ENCODE measurements at regions not wholly inside any gene's neighbourhood (a gene's known extent, or its start where the extent isn't known, plus 50 kb on each side); places are given as distances from the start of the nearest gene placed in this dataset.

- H3K27ac ChIP-seq (ENCODE audit: low read length): no peak overlapping the region
- WGBS (ENCODE audit: insufficient coverage, insufficient read length): no CpG with 5 or more reads among the region's 3 CpGs
- H3K27me3 ChIP-seq (ENCODE audit: control insufficient read depth, insufficient read depth, low read length): no peaks in the 10 kb centered on the region
- no peak overlapping the region for H3K4me3 ChIP-seq (ENCODE audit: low read length)
- no peak for DNase-seq (ENCODE audit: low read depth, low spot score)
- no peaks in the 10 kb centered on the region for H3K9me3 ChIP-seq (ENCODE audit: control insufficient read depth, insufficient read depth, low read length)
- no peaks in the 10 kb centered on the region for H3K36me3 ChIP-seq (ENCODE audit: control insufficient read depth, insufficient read depth, low read length)
- no peaks in the 10 kb centered on the region for H3K4me1 ChIP-seq (ENCODE audit: control insufficient read depth, insufficient read depth, low read length)
Observed at GRCh38 chr3:182492536-182492935, 300.8 kb upstream of the ATP11B start.

- no CpG with 5 or more reads among the region's 10 CpGs for WGBS (ENCODE audit: insufficient coverage, insufficient read length)
- H3K27ac ChIP-seq (ENCODE audit: low read length): no peak overlapping the region
- H3K36me3 ChIP-seq (ENCODE audit: control insufficient read depth, insufficient read depth, low read length): no peaks in the 10 kb centered on the region
- DNase-seq (ENCODE audit: low read depth, low spot score): peak; percentile 61
- H3K4me3 ChIP-seq (ENCODE audit: low read length): no peak overlapping the region
- H3K27me3 ChIP-seq (ENCODE audit: control insufficient read depth, insufficient read depth, low read length): no peaks in the 10 kb centered on the region
- no peaks in the 10 kb centered on the region for H3K9me3 ChIP-seq (ENCODE audit: control insufficient read depth, insufficient read depth, low read length)
- 0 out of 2 replicates have a peak, but pooled peaks cover 2% of the 10 kb centered on the region for H3K4me1 ChIP-seq (ENCODE audit: control insufficient read depth, insufficient read depth, low read length)
Observed at GRCh38 chr3:182500289-182500688, 293.0 kb upstream of the ATP11B start.

GRCh38 chr3:182501856-182502255 is 291.4 kb upstream of the ATP11B start:
- Histone ChIP-seq H3K4me1 (ENCODE audit: control insufficient read depth, insufficient read depth, low read length) (0 out of 2 replicates have a peak, but pooled peaks cover 2% of the 10 kb centered on the region), H3K4me3 (ENCODE audit: low read length) (no peak overlapping the region), H3K27me3 (ENCODE audit: control insufficient read depth, insufficient read depth, low read length) (no peaks in the 10 kb centered on the region), H3K36me3 (ENCODE audit: control insufficient read depth, insufficient read depth, low read length) (no peaks in the 10 kb centered on the region), H3K27ac (ENCODE audit: low read length) (no peak overlapping the region), H3K9me3 (ENCODE audit: control insufficient read depth, insufficient read depth, low read length) (no peaks in the 10 kb centered on the region)
- no peak for DNase-seq (ENCODE audit: low read depth, low spot score)
- no CpG with 5 or more reads among the region's 3 CpGs for WGBS (ENCODE audit: insufficient coverage, insufficient read length)

GRCh38 chr3:182503401-182503800 is 289.9 kb upstream of the ATP11B start:
- Histone ChIP-seq H3K27me3 (ENCODE audit: control insufficient read depth, insufficient read depth, low read length) (no peaks in the 10 kb centered on the region), H3K4me3 (ENCODE audit: low read length) (no peak overlapping the region), H3K36me3 (ENCODE audit: control insufficient read depth, insufficient read depth, low read length) (no peaks in the 10 kb centered on the region), H3K27ac (ENCODE audit: low read length) (no peak overlapping the region), H3K4me1 (ENCODE audit: control insufficient read depth, insufficient read depth, low read length) (0 out of 2 replicates have a peak, but pooled peaks cover 2% of the 10 kb centered on the region), H3K9me3 (ENCODE audit: control insufficient read depth, insufficient read depth, low read length) (no peaks in the 10 kb centered on the region)
- no peak for DNase-seq (ENCODE audit: low read depth, low spot score)
- WGBS (ENCODE audit: insufficient coverage, insufficient read length): no CpG with 5 or more reads among the region's 2 CpGs

- Histone ChIP-seq H3K36me3 (ENCODE audit: control insufficient read depth, insufficient read depth, low read length) (no peaks in the 10 kb centered on the region), H3K4me1 (ENCODE audit: control insufficient read depth, insufficient read depth, low read length) (no peaks in the 10 kb centered on the region), H3K9me3 (ENCODE audit: control insufficient read depth, insufficient read depth, low read length) (no peaks in the 10 kb centered on the region), H3K27me3 (ENCODE audit: control insufficient read depth, insufficient read depth, low read length) (no peaks in the 10 kb centered on the region), H3K27ac (ENCODE audit: low read length) (no peak overlapping the region), H3K4me3 (ENCODE audit: low read length) (no peak overlapping the region)
- DNase-seq (ENCODE audit: low read depth, low spot score): no peak
- WGBS (ENCODE audit: insufficient coverage, insufficient read length): no CpG with 5 or more reads among the region's 13 CpGs
Observed at GRCh38 chr3:182508919-182509711, 284.2 kb upstream of the ATP11B start.

- H3K4me3 ChIP-seq (ENCODE audit: low read length): no peak overlapping the region
- H3K9me3 ChIP-seq (ENCODE audit: control insufficient read depth, insufficient read depth, low read length): no peaks in the 10 kb centered on the region
- H3K36me3 ChIP-seq (ENCODE audit: control insufficient read depth, insufficient read depth, low read length): no peaks in the 10 kb centered on the region
- no peak overlapping the region for H3K27ac ChIP-seq (ENCODE audit: low read length)
- H3K4me1 ChIP-seq (ENCODE audit: control insufficient read depth, insufficient read depth, low read length): no peaks in the 10 kb centered on the region
- no CpG with 5 or more reads among the region's 1 CpG for WGBS (ENCODE audit: insufficient coverage, insufficient read length)
- DNase-seq (ENCODE audit: low read depth, low spot score): no peak
- H3K27me3 ChIP-seq (ENCODE audit: control insufficient read depth, insufficient read depth, low read length): no peaks in the 10 kb centered on the region
Observed at GRCh38 chr3:182509844-182510460, 283.4 kb upstream of the ATP11B start.

GRCh38 chr3:182514236-182514964 is 278.9 kb upstream of the ATP11B start:
- WGBS (ENCODE audit: insufficient coverage, insufficient read length): no CpG with 5 or more reads among the region's 5 CpGs
- DNase-seq (ENCODE audit: low read depth, low spot score): no peak
- Histone ChIP-seq H3K27me3 (ENCODE audit: control insufficient read depth, insufficient read depth, low read length) (no peaks in the 10 kb centered on the region; the same call in 1 of the 2 replicates), H3K4me1 (ENCODE audit: control insufficient read depth, insufficient read depth, low read length) (no peaks in the 10 kb centered on the region), H3K4me3 (ENCODE audit: low read length) (no peak overlapping the region), H3K27ac (ENCODE audit: low read length) (no peak overlapping the region), H3K9me3 (ENCODE audit: control insufficient read depth, insufficient read depth, low read length) (no peaks in the 10 kb centered on the region), H3K36me3 (ENCODE audit: control insufficient read depth, insufficient read depth, low read length) (no peaks in the 10 kb centered on the region)

- no peaks in the 10 kb centered on the region; the same call in 1 of the 2 replicates for H3K27me3 ChIP-seq (ENCODE audit: control insufficient read depth, insufficient read depth, low read length)
- H3K4me1 ChIP-seq (ENCODE audit: control insufficient read depth, insufficient read depth, low read length): no peaks in the 10 kb centered on the region
- H3K9me3 ChIP-seq (ENCODE audit: control insufficient read depth, insufficient read depth, low read length): no peaks in the 10 kb centered on the region
- H3K36me3 ChIP-seq (ENCODE audit: control insufficient read depth, insufficient read depth, low read length): no peaks in the 10 kb centered on the region
- no peak overlapping the region for H3K4me3 ChIP-seq (ENCODE audit: low read length)
- WGBS (ENCODE audit: insufficient coverage, insufficient read length): no CpG with 5 or more reads among the region's 6 CpGs
- no peak for DNase-seq (ENCODE audit: low read depth, low spot score)
- H3K27ac ChIP-seq (ENCODE audit: low read length): no peak overlapping the region
Observed at GRCh38 chr3:182516597-182517336, 276.5 kb upstream of the ATP11B start.

- no peak for DNase-seq (ENCODE audit: low read depth, low spot score)
- no CpG with 5 or more reads among the region's 2 CpGs for WGBS (ENCODE audit: insufficient coverage, insufficient read length)
- no peak overlapping the region for H3K4me3 ChIP-seq (ENCODE audit: low read length)
Observed at GRCh38 chr3:182519569-182519968, 273.7 kb upstream of the ATP11B start.

GRCh38 chr3:182521339-182521738 is 272.0 kb upstream of the ATP11B start:
- Histone ChIP-seq H3K27ac (ENCODE audit: low read length) (no peak overlapping the region), H3K4me3 (ENCODE audit: low read length) (no peak overlapping the region)

More at GRCh38 chr3:182519569-182519968, 273.7 kb upstream of the ATP11B start:
- Histone ChIP-seq H3K4me1 (ENCODE audit: control insufficient read depth, insufficient read depth, low read length) (no peaks in the 10 kb centered on the region), H3K36me3 (ENCODE audit: control insufficient read depth, insufficient read depth, low read length) (no peaks in the 10 kb centered on the region), H3K27me3 (ENCODE audit: control insufficient read depth, insufficient read depth, low read length) (no peaks in the 10 kb centered on the region; the same call in 1 of the 2 replicates), H3K27ac (ENCODE audit: low read length) (no peak overlapping the region), H3K9me3 (ENCODE audit: control insufficient read depth, insufficient read depth, low read length) (no peaks in the 10 kb centered on the region)

More at GRCh38 chr3:182521339-182521738, 272.0 kb upstream of the ATP11B start:
- no peaks in the 10 kb centered on the region for H3K4me1 ChIP-seq (ENCODE audit: control insufficient read depth, insufficient read depth, low read length)
- no CpG with 5 or more reads among the region's 3 CpGs for WGBS (ENCODE audit: insufficient coverage, insufficient read length)
- no peak for DNase-seq (ENCODE audit: low read depth, low spot score)
- H3K9me3 ChIP-seq (ENCODE audit: control insufficient read depth, insufficient read depth, low read length): no peaks in the 10 kb centered on the region
- no peaks in the 10 kb centered on the region; the same call in 1 of the 2 replicates for H3K27me3 ChIP-seq (ENCODE audit: control insufficient read depth, insufficient read depth, low read length)
- no peaks in the 10 kb centered on the region for H3K36me3 ChIP-seq (ENCODE audit: control insufficient read depth, insufficient read depth, low read length)

Measured in iPS DF 6.9 (cell line).